ENCODE measurements at regions not wholly inside any gene's neighbourhood (a gene's known extent, or its start where the extent isn't known, plus 50 kb on each side); places are given as distances from the start of the nearest gene placed in this dataset.

- no peak for TF ChIP-seq CTCF (IDR thresholded peaks at IDR 0.05; ENCODE audit: extremely low read depth, missing control alignments)
- DNase-seq (ENCODE audit: low spot score): no peak
These were observed 86.1 kb downstream of the RAP2A start for GRCh38 chr13:97520061-97520460.

- no peak for DNase-seq (ENCODE audit: low spot score)
- no peak for TF ChIP-seq CTCF (IDR thresholded peaks at IDR 0.05; ENCODE audit: extremely low read depth, missing control alignments)
These were observed 86.9 kb downstream of the RAP2A start for GRCh38 chr13:97520866-97521265.

GRCh38 chr13:97521726-97522125 is 87.8 kb downstream of the RAP2A start:
- no peak for TF ChIP-seq CTCF (IDR thresholded peaks at IDR 0.05; ENCODE audit: extremely low read depth, missing control alignments)
- no peak for DNase-seq (ENCODE audit: low spot score)

- no peak for TF ChIP-seq CTCF (IDR thresholded peaks at IDR 0.05; ENCODE audit: extremely low read depth, missing control alignments)
- no peak for DNase-seq (ENCODE audit: low spot score)
These were observed 88.3 kb downstream of the RAP2A start for GRCh38 chr13:97522243-97522642.

GRCh38 chr13:97526556-97526955 is 92.6 kb downstream of the RAP2A start:
- DNase-seq (ENCODE audit: low spot score): no peak
- no peak for TF ChIP-seq CTCF (IDR thresholded peaks at IDR 0.05; ENCODE audit: extremely low read depth, missing control alignments)

- TF ChIP-seq CTCF (IDR thresholded peaks at IDR 0.05; ENCODE audit: extremely low read depth, missing control alignments): no peak
- DNase-seq (ENCODE audit: low spot score): no peak
These were observed 94.5 kb downstream of the RAP2A start for GRCh38 chr13:97528518-97528917.

- no peak for DNase-seq (ENCODE audit: low spot score)
- no peak for TF ChIP-seq CTCF (IDR thresholded peaks at IDR 0.05; ENCODE audit: extremely low read depth, missing control alignments)
These were observed 100.6 kb downstream of the RAP2A start for GRCh38 chr13:97534540-97534939.
